ENCODE measurements at regions not wholly inside any gene's neighbourhood (a gene's known extent, or its start where the extent isn't known, plus 50 kb on each side); places are given as distances from the start of the nearest gene placed in this dataset.

DNA sequence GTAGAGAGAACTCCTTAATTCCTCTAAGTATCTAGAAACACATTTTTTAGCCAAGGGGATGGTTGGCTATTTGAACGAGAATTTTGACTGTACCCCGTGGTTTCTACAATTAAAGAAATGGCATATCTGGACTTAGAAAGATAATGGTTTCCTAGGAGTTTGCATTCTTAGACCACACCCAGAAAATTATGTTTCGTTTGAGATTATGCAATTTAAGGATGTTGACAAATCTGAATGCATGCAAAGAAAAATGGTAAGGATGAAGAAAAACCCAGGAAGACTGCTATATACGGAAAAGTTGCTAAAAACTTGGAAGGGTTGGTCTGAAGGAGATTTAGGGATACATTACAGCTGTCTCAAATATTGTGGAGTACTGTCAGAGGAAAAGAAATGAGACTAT is 538.5 kb upstream of the WWC1 start:
- H3K36me3 ChIP-seq (replicated peaks; ENCODE audit: control insufficient read depth, insufficient read depth, low read length) = no peaks in the 10 kb centered on the region
- no peaks in the 10 kb centered on the region for H3K27me3 ChIP-seq (ENCODE audit: control insufficient read depth, insufficient read depth, low read length)
- no peak for DNase-seq
- H3K4me3 ChIP-seq (ENCODE audit: insufficient read depth, low read depth, low read length) = no peak overlapping the region

DNA sequence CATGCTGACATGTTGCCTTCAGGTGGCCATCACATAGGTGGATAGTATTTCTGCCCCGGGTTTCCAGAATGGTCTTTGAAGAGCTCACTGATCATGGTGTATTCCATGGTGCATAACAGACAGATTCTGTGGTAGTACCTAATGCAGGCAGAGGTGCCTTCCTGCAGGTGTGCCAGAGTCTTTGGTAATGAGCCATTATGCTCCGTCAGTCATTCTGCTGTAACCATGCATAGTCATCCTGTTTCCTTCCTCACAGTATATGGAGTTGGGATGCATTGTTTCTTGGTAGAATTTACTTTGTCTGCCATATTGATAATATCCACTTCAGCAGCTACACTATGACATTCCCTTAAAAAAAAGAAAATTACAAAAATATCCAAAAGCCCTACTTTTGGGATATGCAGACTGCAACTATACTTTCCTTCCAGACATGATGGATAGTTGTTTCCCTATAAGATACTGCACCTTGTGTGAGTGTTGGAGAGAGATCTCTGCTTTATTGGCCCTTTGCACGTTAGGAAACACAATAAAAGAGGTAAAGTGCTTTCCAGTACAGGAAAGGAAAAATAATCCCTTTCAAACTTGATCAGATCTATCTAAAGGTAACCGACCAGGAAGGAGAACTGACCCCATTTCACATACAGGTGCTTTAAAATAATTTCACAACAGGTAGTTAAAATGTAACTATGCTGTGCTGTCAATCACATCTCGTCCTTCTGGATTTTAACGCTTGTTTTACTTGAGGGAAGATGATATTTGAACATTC is 537.5 kb upstream of the WWC1 start:
- DNase-seq = no peak
- Histone ChIP-seq H3K4me3 (ENCODE audit: insufficient read depth, low read depth, low read length) (no peak overlapping the region), H3K36me3 (replicated peaks; ENCODE audit: control insufficient read depth, insufficient read depth, low read length) (no peaks in the 10 kb centered on the region), H3K27me3 (ENCODE audit: control insufficient read depth, insufficient read depth, low read length) (no peaks in the 10 kb centered on the region)

DNA sequence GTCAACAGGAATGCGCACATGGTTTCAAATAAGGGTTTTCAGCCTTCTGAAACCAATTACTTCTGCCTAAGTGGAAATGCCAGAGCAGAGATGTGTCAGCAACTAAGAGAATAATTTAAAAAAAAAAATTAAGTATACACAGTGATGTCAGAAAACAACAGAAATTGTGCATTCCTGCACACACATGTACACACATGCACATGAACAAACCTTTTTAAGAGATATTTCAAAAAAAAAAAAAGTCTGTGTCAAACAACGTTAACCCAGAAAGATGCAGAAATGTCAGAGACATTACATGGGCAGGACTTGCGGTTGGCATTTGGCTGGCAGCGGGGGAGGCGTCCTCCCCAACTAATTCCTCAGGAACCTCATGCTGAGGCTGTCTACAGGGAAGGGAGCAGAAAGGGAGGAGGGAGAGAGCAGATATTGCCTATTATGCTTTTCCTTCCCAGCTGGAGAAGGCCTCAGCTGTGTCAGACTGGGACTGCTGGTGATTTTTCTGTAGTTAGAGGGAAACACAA is 536.9 kb upstream of the WWC1 start:
- no peak for DNase-seq
- H3K36me3 ChIP-seq (replicated peaks; ENCODE audit: control insufficient read depth, insufficient read depth, low read length) = no peaks in the 10 kb centered on the region

DNA sequence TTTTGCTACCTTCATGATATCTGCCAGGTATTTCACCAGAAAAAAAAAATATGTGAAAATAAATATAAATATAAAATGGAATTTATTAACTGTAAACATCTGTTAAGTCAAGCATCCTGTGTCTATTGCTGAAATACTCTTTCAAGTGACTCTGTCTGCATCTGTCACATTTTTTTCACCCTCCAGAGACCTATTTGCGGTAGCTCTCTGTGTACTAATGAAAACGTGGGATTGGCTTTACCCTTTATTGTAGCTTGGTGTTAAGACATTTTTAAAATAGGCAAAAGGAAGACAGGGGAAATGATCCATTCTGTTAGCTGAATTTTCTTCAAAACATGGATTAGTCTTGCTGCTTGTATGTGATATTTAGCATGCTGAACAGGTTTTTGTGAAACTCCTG is 536.0 kb upstream of the WWC1 start:
- H3K4me3 ChIP-seq (ENCODE audit: insufficient read depth, low read depth, low read length) = no peak overlapping the region
- H3K27me3 ChIP-seq (ENCODE audit: control insufficient read depth, insufficient read depth, low read length) = no peaks in the 10 kb centered on the region
- DNase-seq = no peak
- no peaks in the 10 kb centered on the region for H3K36me3 ChIP-seq (replicated peaks; ENCODE audit: control insufficient read depth, insufficient read depth, low read length)

More for the DNA sequence above, 536.9 kb upstream of the WWC1 start:
- Histone ChIP-seq H3K27me3 (ENCODE audit: control insufficient read depth, insufficient read depth, low read length) (no peaks in the 10 kb centered on the region), H3K4me3 (ENCODE audit: insufficient read depth, low read depth, low read length) (no peak overlapping the region)

DNA sequence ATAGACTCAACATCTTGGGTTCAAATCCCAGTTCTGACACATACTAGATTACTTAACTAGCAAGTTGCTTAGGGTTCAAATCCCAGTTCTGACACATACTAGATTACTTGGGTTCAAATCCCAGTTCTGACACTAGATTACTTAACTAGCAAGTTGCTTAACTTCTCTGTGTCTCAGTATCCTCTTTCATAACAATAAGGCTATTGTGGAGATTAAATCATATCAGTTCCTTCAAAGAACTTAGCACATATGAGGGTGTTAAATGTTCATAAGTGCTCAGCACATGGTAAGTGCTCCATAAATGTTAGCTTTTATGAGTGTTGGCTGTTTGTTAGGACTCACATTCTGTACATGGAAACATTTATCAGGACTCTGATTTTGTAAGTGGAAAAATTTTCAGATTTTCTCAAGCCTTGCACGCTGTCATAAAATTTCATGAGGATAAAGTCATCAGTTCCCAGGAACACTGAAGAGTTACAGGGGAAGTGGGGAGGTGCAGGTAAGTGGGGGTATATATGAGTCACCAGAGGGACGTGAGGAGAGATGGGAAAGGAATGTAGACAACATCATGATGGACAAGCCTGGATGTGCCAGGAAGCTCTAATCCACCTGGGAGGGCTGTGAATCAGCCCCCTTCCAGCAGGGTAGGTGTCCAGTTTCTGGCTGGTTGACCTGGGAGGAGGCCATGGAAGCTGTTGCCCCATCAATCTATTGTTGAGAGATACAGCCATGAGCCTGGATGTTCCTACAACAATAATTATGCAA is 532.2 kb upstream of the WWC1 start:
- Histone ChIP-seq H3K4me3 (ENCODE audit: insufficient read depth, low read depth, low read length) (no peak overlapping the region), H3K36me3 (replicated peaks; ENCODE audit: control insufficient read depth, insufficient read depth, low read length) (no peaks in the 10 kb centered on the region), H3K27me3 (ENCODE audit: control insufficient read depth, insufficient read depth, low read length) (no peaks in the 10 kb centered on the region)
- no peak for DNase-seq

DNA sequence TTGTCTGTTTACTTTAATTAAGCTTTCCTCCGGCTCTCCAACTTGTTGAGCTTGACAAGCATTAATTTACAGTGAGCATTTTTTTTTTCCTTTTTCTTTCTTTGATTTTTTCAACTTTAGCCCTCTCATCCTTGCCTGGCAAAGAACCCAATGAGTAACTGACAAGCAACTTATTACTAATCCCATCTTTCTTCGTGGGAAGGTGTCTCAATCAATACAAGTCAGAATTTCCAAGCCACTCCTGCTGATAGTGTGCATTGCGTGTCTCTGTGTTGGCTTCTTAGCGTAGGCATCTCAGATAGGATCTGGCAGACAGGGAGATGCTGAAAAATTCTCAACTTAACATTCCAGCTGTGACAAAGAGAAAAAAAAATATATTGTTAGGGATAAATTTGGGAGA is 527.7 kb upstream of the WWC1 start:
- H3K4me3 ChIP-seq (ENCODE audit: insufficient read depth, low read depth, low read length) = no peak overlapping the region
- no peak for DNase-seq
- H3K36me3 ChIP-seq (replicated peaks; ENCODE audit: control insufficient read depth, insufficient read depth, low read length) = no peaks in the 10 kb centered on the region
- H3K27me3 ChIP-seq (ENCODE audit: control insufficient read depth, insufficient read depth, low read length) = no peaks in the 10 kb centered on the region

DNA sequence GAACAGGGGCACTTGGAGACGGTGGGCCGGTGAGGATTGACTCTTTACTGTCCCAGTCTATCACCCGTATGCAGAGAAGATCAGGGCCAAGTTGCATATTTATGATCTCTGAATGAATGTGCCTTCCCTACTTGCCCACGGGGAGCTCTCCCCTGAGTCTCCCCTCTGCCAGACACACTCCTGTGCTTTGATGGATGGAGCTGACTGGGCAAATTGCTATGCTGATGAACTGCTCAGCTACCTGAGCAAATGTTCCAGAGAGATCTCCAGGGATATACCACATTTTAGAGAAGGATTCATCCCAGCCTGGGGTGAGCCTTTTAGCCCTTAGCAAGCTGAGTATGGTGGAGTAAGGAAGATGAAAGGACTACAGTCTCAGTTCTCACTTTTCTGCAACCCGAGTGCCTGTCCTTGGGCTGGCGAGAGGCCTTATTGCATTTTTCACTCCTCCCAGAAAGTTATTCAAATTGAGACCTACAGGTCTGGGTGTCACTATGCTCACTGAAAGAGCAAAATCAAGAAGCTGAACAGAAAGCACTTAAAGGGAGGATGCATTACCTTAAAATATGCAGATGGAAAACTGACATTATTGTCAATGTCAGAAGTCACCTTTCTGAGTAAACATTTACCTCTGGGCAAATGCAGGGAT is 526.7 kb upstream of the WWC1 start:
- no peaks in the 10 kb centered on the region for H3K36me3 ChIP-seq (replicated peaks; ENCODE audit: control insufficient read depth, insufficient read depth, low read length)
- DNase-seq = no peak

DNA sequence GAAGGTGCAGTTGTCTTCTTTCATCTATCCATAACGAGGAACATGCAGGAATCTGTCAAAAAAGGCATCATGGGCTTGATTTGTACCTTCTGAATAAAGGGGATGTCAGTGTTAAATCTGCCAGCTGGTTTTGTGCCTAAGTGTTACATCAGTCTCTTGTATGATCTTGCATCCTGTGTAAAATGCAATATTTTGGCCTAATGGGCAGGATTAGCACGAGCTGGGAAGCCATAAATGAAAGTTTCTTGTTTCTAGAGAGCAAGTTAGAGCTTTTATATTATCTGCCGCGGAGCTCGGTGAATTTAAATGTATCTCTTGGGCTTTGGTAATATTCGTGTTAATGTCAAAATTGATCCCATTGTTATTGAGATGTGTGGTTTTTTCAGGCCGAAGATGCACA is 526.1 kb upstream of the WWC1 start:
- Histone ChIP-seq H3K27me3 (ENCODE audit: control insufficient read depth, insufficient read depth, low read length) (no peaks in the 10 kb centered on the region), H3K36me3 (replicated peaks; ENCODE audit: control insufficient read depth, insufficient read depth, low read length) (no peaks in the 10 kb centered on the region), H3K4me3 (ENCODE audit: insufficient read depth, low read depth, low read length) (no peak overlapping the region)
- DNase-seq = no peak

More for the DNA sequence above, 526.7 kb upstream of the WWC1 start:
- Histone ChIP-seq H3K4me3 (ENCODE audit: insufficient read depth, low read depth, low read length) (no peak overlapping the region), H3K27me3 (ENCODE audit: control insufficient read depth, insufficient read depth, low read length) (no peaks in the 10 kb centered on the region)

DNA sequence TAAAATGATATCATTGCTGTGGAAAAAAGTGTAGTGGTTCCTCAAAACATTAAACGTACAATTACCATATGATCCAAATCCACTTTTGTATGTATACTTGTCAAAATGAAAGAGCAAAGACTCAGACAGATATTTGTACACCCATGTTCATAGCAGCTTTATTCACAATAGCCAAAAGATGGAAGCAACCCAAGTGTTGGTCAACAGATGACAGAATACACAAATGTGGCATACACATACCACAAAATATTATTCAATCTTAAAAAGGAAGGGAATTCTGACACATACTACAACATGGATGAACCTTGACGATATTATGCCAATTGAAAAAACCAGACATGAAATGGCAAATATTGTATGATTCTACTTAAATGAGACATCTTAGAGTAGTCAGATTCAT is 524.5 kb upstream of the WWC1 start:
- H3K27me3 ChIP-seq (ENCODE audit: control insufficient read depth, insufficient read depth, low read length) = no peaks in the 10 kb centered on the region
- no peaks in the 10 kb centered on the region for H3K36me3 ChIP-seq (replicated peaks; ENCODE audit: control insufficient read depth, insufficient read depth, low read length)
- DNase-seq = no peak
- no peak overlapping the region for H3K4me3 ChIP-seq (ENCODE audit: insufficient read depth, low read depth, low read length)

DNA sequence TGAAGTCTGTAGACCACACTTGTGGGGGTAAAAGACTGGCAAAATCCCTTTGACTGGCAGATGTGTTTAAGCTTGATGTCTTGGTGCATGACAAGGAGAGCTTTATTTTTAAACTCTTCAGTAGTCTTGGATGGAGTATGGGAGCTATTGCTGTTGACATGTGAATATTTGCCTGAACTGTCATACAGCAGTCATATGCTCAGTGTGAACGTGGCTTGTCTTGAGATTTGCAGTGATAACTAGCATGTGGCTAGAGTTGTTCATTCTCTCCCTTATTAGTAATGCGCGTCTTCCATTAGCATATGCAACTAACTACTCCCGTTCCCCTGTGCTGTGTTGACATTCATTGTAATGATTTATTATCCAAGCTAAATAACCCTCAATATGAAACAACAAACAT is 523.6 kb upstream of the WWC1 start:
- DNase-seq = no peak
- no peaks in the 10 kb centered on the region for H3K27me3 ChIP-seq (ENCODE audit: control insufficient read depth, insufficient read depth, low read length)
- no peak overlapping the region for H3K4me3 ChIP-seq (ENCODE audit: insufficient read depth, low read depth, low read length)
- H3K36me3 ChIP-seq (replicated peaks; ENCODE audit: control insufficient read depth, insufficient read depth, low read length) = no peaks in the 10 kb centered on the region

DNA sequence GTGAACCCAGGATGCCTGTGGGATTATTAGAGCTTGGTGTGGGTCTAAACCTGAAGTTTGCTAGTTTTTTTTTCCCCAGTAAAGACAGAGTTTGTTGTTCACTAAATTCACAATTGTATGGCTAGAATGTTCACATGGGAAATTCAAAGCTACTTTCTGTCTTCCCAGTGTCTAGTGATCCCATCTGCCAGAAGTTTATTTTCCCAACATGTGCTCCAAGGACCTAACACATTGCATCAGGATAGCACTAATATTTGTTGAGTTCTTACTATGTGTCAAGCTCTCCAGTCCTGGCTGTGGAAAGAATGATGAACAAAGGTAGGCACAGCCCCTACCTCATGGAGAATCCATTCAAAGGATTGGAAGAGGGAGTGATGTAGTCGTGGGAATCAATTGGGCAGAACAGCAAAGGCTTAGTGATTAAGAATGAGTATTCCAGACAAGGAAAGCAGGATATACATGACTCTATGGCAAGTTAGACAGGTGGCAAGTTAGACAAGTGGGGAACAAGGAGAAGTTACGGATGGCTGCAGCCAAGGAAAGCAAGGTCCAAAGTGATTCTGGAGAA is 521.5 kb upstream of the WWC1 start:
- DNase-seq = no peak
- Histone ChIP-seq H3K36me3 (replicated peaks; ENCODE audit: control insufficient read depth, insufficient read depth, low read length) (no peaks in the 10 kb centered on the region), H3K27me3 (ENCODE audit: control insufficient read depth, insufficient read depth, low read length) (no peaks in the 10 kb centered on the region), H3K4me3 (ENCODE audit: insufficient read depth, low read depth, low read length) (no peak overlapping the region)

DNA sequence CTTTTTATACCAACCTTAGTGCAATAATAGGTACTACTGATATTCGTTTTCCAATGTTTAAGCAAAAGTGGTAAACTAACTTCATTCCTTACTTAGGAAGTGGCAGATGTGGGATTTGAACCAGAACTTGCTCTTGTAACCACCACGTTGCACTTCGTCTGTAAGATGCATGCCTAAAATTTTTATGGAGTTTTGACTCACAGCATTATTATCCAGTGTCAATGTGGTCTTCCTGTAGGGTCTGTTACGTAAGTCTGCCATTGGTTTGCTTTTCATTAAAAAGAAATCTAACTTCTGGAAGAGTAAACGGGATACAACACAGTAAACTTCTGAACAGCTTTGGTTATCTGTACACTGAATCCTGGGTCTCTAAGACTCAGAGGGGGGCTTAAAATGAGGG is 521.0 kb upstream of the WWC1 start:
- Histone ChIP-seq H3K27me3 (ENCODE audit: control insufficient read depth, insufficient read depth, low read length) (no peaks in the 10 kb centered on the region), H3K4me3 (ENCODE audit: insufficient read depth, low read depth, low read length) (no peak overlapping the region), H3K36me3 (replicated peaks; ENCODE audit: control insufficient read depth, insufficient read depth, low read length) (no peaks in the 10 kb centered on the region)
- no peak for DNase-seq

DNA sequence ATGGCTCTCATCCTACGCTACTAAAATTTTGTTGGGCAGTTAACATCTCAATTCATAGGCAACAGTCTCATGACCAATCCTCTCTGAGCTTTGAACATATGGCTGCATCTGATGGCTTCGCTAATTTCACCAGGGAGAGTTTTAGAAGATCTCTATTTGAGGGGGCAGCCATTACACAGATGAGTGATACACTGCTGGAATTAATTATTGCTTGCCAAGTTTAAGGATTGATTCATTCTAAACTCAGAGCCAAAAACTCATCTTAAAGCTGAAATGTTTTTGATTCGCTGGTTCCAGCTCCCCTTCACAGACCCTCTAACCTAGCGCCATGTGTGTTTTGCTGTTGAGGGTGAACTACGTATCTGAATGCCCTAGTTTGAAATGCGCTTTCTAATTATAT is 519.9 kb upstream of the WWC1 start:
- H3K4me3 ChIP-seq (ENCODE audit: insufficient read depth, low read depth, low read length) = no peak overlapping the region
- no peaks in the 10 kb centered on the region for H3K36me3 ChIP-seq (replicated peaks; ENCODE audit: control insufficient read depth, insufficient read depth, low read length)
- DNase-seq = no peak
- no peaks in the 10 kb centered on the region for H3K27me3 ChIP-seq (ENCODE audit: control insufficient read depth, insufficient read depth, low read length)

DNA sequence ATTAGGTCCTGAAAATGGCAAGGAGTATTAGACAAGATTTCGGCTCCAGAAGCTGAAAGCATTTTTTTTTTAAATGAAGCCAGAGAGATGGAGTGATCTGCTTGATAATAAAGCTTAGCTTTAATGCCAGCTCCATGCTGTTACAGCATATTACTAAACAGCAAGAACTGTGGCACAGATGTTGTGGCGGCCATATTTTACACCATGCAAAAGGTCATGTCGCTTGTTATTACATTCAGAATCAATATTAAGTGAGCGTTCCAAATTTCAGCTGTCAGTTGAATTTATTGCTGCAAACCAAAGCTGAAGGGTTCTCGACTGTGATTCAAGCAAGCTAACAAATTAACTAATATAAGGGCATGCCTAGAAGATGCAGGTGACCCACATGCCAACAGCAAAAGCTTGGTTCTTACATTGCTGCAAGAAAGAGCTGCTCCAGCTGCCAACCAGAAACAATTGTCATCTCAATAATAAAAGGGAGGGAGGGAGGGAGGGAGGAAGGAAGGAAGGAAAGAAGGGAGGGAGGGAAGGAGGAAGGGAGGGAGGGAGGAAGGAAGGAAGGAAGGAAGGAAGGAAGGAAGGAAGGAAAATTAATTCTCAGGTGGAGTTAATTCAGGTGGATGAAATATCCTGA is 517.7 kb upstream of the WWC1 start:
- H3K27me3 ChIP-seq (ENCODE audit: control insufficient read depth, insufficient read depth, low read length) = no peaks in the 10 kb centered on the region
- no peak overlapping the region for H3K4me3 ChIP-seq (ENCODE audit: insufficient read depth, low read depth, low read length)
- no peaks in the 10 kb centered on the region for H3K36me3 ChIP-seq (replicated peaks; ENCODE audit: control insufficient read depth, insufficient read depth, low read length)
- DNase-seq = no peak
